Liver (tissue), 8 donors: ENCODE measurements at regions not wholly inside any gene's neighbourhood (a gene's known extent, or its start where the extent isn't known, plus 50 kb on each side); places are given as distances from the start of the nearest gene placed in this dataset.

ENCODE experiments used
- DNase-seq: peaks from one replicate; pipeline ENCODE4 v3.0.0-alpha.2; 2017; ENCODE audit warnings: low spot score
- H3K27ac ChIP-seq, 2 donors: one replicate each; pipeline ENCODE4 v1.7.0; 2013; ENCODE audit warnings: inconsistent platforms in 2 of 2, low read length in 2 of 2, control low read depth in 1 of 2, low read depth in 1 of 2, mild to moderate bottlenecking in 1 of 2
- H3K27me3 ChIP-seq, 4 donors: one replicate each; pipeline versions ENCODE4 v1.6.1 to v1.7.0; 2013; ENCODE audit warnings: low read length in 3 of 4, inconsistent platforms in 1 of 4, mild to moderate bottlenecking in 1 of 4, moderate library complexity in 1 of 4; ENCODE audit not compliant: control insufficient read depth in 4 of 4, insufficient read depth in 4 of 4
- H3K36me3 ChIP-seq, 4 donors: one replicate each; pipeline versions ENCODE4 v1.6.1 to v1.7.0; 2013; ENCODE audit warnings: low read length in 3 of 4, mild to moderate bottlenecking in 3 of 4, low read depth in 1 of 4, moderate library complexity in 1 of 4; ENCODE audit not compliant: control insufficient read depth in 4 of 4, insufficient read depth in 3 of 4
- H3K4me1 ChIP-seq, 4 donors: one replicate each; pipeline versions ENCODE4 v1.6.1 to v1.7.0; 2013; ENCODE audit warnings: low read length in 3 of 4, mild to moderate bottlenecking in 3 of 4, moderate library complexity in 1 of 4; ENCODE audit not compliant: control insufficient read depth in 4 of 4, insufficient read depth in 4 of 4
- H3K4me3 ChIP-seq, 3 donors: one replicate each; pipeline versions ENCODE4 v1.6.1 to v1.7.0; 2013; ENCODE audit warnings: low read length in 3 of 3, control low read depth in 1 of 3, low read depth in 1 of 3, mild to moderate bottlenecking in 1 of 3
- H3K9ac ChIP-seq, 2 donors: one replicate each; pipeline ENCODE4 v1.7.0; 2013; ENCODE audit warnings: low read length in 2 of 2, mild to moderate bottlenecking in 2 of 2, moderate library complexity in 2 of 2, control low read depth in 1 of 2, low read depth in 1 of 2
- H3K9me3 ChIP-seq, 4 donors: one replicate each; pipeline versions ENCODE4 v1.6.1 to v1.7.0; 2013; ENCODE audit warnings: low read length in 3 of 4; ENCODE audit not compliant: control insufficient read depth in 4 of 4
- ATF3 ChIP-seq: IDR thresholded peaks from 2 replicates; pipeline ENCODE4 v1.6.1; 2016; ENCODE audit warnings: antibody characterized with exemption
- CTCF ChIP-seq: fragments of 150-350 bp; IDR thresholded peaks from 2 replicates; pipeline ENCODE4 v1.5.1; 2017; ENCODE audit warnings: improper control_type of control experiment, low read depth, low read length; ENCODE audit not compliant: missing input control
- EGR1 ChIP-seq, 2 donors: IDR thresholded peaks; 2 replicates each; pipeline ENCODE4 v1.6.1; 2016 to 2018; ENCODE audit warnings: antibody characterized with exemption in 2 of 2, low read depth in 2 of 2
- FOXA1 ChIP-seq: IDR thresholded peaks from 2 replicates; pipeline ENCODE4 v1.6.1; 2016; ENCODE audit warnings: antibody characterized with exemption
- FOXA2 ChIP-seq: IDR thresholded peaks from 2 replicates; pipeline ENCODE4 v1.6.1; 2016; ENCODE audit warnings: antibody characterized with exemption
- GABPA ChIP-seq, 2 donors: IDR thresholded peaks in 1 of 2; conservative IDR thresholded peaks in 1 of 2; 2 replicates each; pipeline ENCODE4 v1.6.1; 2016; ENCODE audit warnings: antibody characterized with exemption in 2 of 2, mild to moderate bottlenecking in 1 of 2, moderate library complexity in 1 of 2
- HNF4A ChIP-seq, 2 donors: conservative IDR thresholded peaks; 2 replicates each; pipeline ENCODE4 v1.6.1; 2016; ENCODE audit warnings: antibody characterized with exemption in 2 of 2, mild to moderate bottlenecking in 2 of 2
- HNF4G ChIP-seq: IDR thresholded peaks from 2 replicates; pipeline ENCODE4 v1.6.1; 2016; ENCODE audit warnings: antibody characterized with exemption
- JUND ChIP-seq, 2 donors: IDR thresholded peaks; 2 replicates each; pipeline ENCODE4 v1.6.1; 2016; ENCODE audit warnings: antibody characterized with exemption in 2 of 2
- MAX ChIP-seq: IDR thresholded peaks from 2 replicates; pipeline ENCODE4 v1.6.1; 2016; ENCODE audit warnings: antibody characterized with exemption
- NR2F2 ChIP-seq: IDR thresholded peaks from 2 replicates; pipeline ENCODE4 v1.6.1; 2016; ENCODE audit warnings: antibody characterized with exemption
- RAD21 ChIP-seq, 2 donors: IDR thresholded peaks; 2 replicates each; pipeline ENCODE4 v1.6.1; 2016; ENCODE audit warnings: antibody characterized with exemption in 2 of 2, mild to moderate bottlenecking in 2 of 2
- REST ChIP-seq: IDR thresholded peaks from 2 replicates; pipeline ENCODE4 v1.6.1; 2016; ENCODE audit warnings: antibody characterized with exemption, mild to moderate bottlenecking
- RXRA ChIP-seq, 2 donors: IDR thresholded peaks; 2 replicates each; pipeline ENCODE4 v1.6.1; 2017 to 2018; ENCODE audit warnings: antibody characterized with exemption in 2 of 2, mild to moderate bottlenecking in 1 of 2
- SP1 ChIP-seq: IDR thresholded peaks from 2 replicates; pipeline ENCODE4 v1.6.1; 2018; ENCODE audit warnings: antibody characterized with exemption, mild to moderate bottlenecking
- TAF1 ChIP-seq: conservative IDR thresholded peaks from 2 replicates; pipeline ENCODE4 v1.6.1; 2016; ENCODE audit warnings: antibody characterized with exemption, mild to moderate bottlenecking
- YY1 ChIP-seq: IDR thresholded peaks from 2 replicates; pipeline ENCODE4 v1.6.1; 2016; ENCODE audit warnings: antibody characterized with exemption, mild to moderate bottlenecking
- ZBTB33 ChIP-seq: IDR thresholded peaks from 2 replicates; pipeline ENCODE4 v1.6.1; 2016; ENCODE audit warnings: antibody characterized with exemption
- WGBS: extraction: QIAGEN DNeasy Blood & Tissue Kit; methylation state at CpG from one replicate; pipeline ENCODE4 v1.1.7; 2013; 5-methylcytosine and 5-hydroxymethylcytosine counted together
- donor health status: healthy.
- donor health status: healthy.
- donor health status: healthy.
- donor health status: healthy.
- donor health status: healthy.

GRCh38 chr10:78626471-78626870 lies 442.3 kb upstream of the ZMIZ1 start:
- H3K4me3 ChIP-seq = no peak overlapping the region
- 87% methylated on average over 10 of the region's 10 CpGs for WGBS
- no peak overlapping the region for H3K27ac ChIP-seq
- TF ChIP-seq RAD21 (IDR thresholded peaks at IDR 0.05) (no peak), GABPA (IDR thresholded peaks at IDR 0.05 in 1 of 2, conservative IDR thresholded peaks at IDR 0.05 in 1 of 2) (no peak)
- no peaks in the 10 kb centered on the region for H3K27me3 ChIP-seq
- H3K36me3 ChIP-seq = no peaks in the 10 kb centered on the region
- DNase-seq = no peak
- H3K9ac ChIP-seq = no peak overlapping the region
- no peaks in the 10 kb centered on the region for H3K9me3 ChIP-seq
- H3K4me1 ChIP-seq = peaks cover 3 to 15% (median 8%) of the 10 kb centered on the region in 4 donors

GRCh38 chr10:78627254-78627795 lies 441.4 kb upstream of the ZMIZ1 start:
- Histone ChIP-seq H3K9me3 (no peaks in the 10 kb centered on the region), H3K4me1 (peaks cover 3 to 15% (median 8%) of the 10 kb centered on the region in 4 donors), H3K9ac (no peak overlapping the region), H3K27ac (no peak overlapping the region), H3K36me3 (no peaks in the 10 kb centered on the region), H3K27me3 (no peaks in the 10 kb centered on the region), H3K4me3 (no peak overlapping the region)
- no peak for DNase-seq
- TF ChIP-seq HNF4A (conservative IDR thresholded peaks at IDR 0.05) = no peak
- no peak for TF ChIP-seq EGR1 (IDR thresholded peaks at IDR 0.05; ENCODE audit: low read depth in 2 of 2)
- TF ChIP-seq HNF4G = no peak
- no peak for TF ChIP-seq ZBTB33
- no peak for TF ChIP-seq TAF1
- no peak for TF ChIP-seq MAX
- no peak for TF ChIP-seq NR2F2
- no peak for TF ChIP-seq RXRA (IDR thresholded peaks at IDR 0.05)
- TF ChIP-seq ATF3 = no peak
- TF ChIP-seq JUND (IDR thresholded peaks at IDR 0.05) = no peak
- TF ChIP-seq REST = no peak
- TF ChIP-seq GABPA (IDR thresholded peaks at IDR 0.05 in 1 of 2, conservative IDR thresholded peaks at IDR 0.05 in 1 of 2) = no peak
- TF ChIP-seq YY1 = no peak
- no peak for TF ChIP-seq SP1
- TF ChIP-seq FOXA2 = no peak
- TF ChIP-seq CTCF = no peak
- TF ChIP-seq RAD21 (IDR thresholded peaks at IDR 0.05) = no peak
- TF ChIP-seq FOXA1 = no peak
- 94% methylated on average over 3 of the region's 3 CpGs for WGBS
